ENCODE measurements at regions not wholly inside any gene's neighbourhood (a gene's known extent, or its start where the extent isn't known, plus 50 kb on each side); places are given as distances from the start of the nearest gene placed in this dataset.

- DNase-seq: peak in 1 of 3 donors; percentile 19
- 95% methylated on average over 7 of the region's 7 CpGs for WGBS, 2 donors
- ATAC-seq (ENCODE audit: insufficient read depth, low FRiP score): no peak
- Histone ChIP-seq H3K9ac (ENCODE audit: insufficient read depth in 1 of 2, low read length in 2 of 2) (no peak overlapping the region), H3K9me3 (ENCODE audit: control insufficient read depth in 4 of 4, insufficient read depth in 3 of 4, low read length in 3 of 4) (no peaks in the 10 kb centered on the region), H3K4me1 (ENCODE audit: control insufficient read depth in 5 of 5, insufficient read depth in 5 of 5, low read length in 5 of 5) (peaks cover 0 to 34% (median 4%) of the 10 kb centered on the region in 5 donors), H3K27ac (ENCODE audit: low read depth in 1 of 2, low read length in 1 of 2) (no peak overlapping the region), H3K4me3 (no peak overlapping the region), H3K27me3 (ENCODE audit: control insufficient read depth in 3 of 3, insufficient read depth in 3 of 3, low read length in 2 of 3) (no peaks in the 10 kb centered on the region), H3K36me3 (ENCODE audit: control insufficient read depth in 4 of 4, insufficient read depth in 4 of 4, low read length in 4 of 4) (no peaks in the 10 kb centered on the region)
- TF ChIP-seq CTCF (IDR thresholded peaks at IDR 0.05; ENCODE audit: control extremely low read depth, extremely low read depth): no peak
Observed at GRCh38 chr6:40721271-40721952, 134.2 kb upstream of the LRFN2 start.

GRCh38 chr6:40720375-40720748 is 133.2 kb upstream of the LRFN2 start:
- Histone ChIP-seq H3K27me3 (ENCODE audit: control insufficient read depth in 3 of 3, insufficient read depth in 3 of 3, low read length in 2 of 3) (no peaks in the 10 kb centered on the region), H3K9me3 (ENCODE audit: control insufficient read depth in 4 of 4, insufficient read depth in 3 of 4, low read length in 3 of 4) (no peaks in the 10 kb centered on the region), H3K4me1 (ENCODE audit: control insufficient read depth in 5 of 5, insufficient read depth in 5 of 5, low read length in 5 of 5) (peaks cover 0 to 40% (median 4%) of the 10 kb centered on the region in 5 donors), H3K9ac (ENCODE audit: insufficient read depth in 1 of 2, low read length in 2 of 2) (no peak overlapping the region), H3K36me3 (ENCODE audit: control insufficient read depth in 4 of 4, insufficient read depth in 4 of 4, low read length in 4 of 4) (no peaks in the 10 kb centered on the region), H3K27ac (ENCODE audit: low read depth in 1 of 2, low read length in 1 of 2) (no peak overlapping the region), H3K4me3 (no peak overlapping the region)
- DNase-seq (no peak), ATAC-seq (ENCODE audit: insufficient read depth, low FRiP score) (no peak)
- WGBS, 2 donors: 6 to 50% methylated on average over 2 of the region's 2 CpGs
- no peak for TF ChIP-seq CTCF (IDR thresholded peaks at IDR 0.05; ENCODE audit: control extremely low read depth, extremely low read depth)

- no peak for TF ChIP-seq CTCF (IDR thresholded peaks at IDR 0.05; ENCODE audit: control extremely low read depth, extremely low read depth)
- Histone ChIP-seq H3K36me3 (ENCODE audit: control insufficient read depth in 4 of 4, insufficient read depth in 4 of 4, low read length in 4 of 4) (no peaks in the 10 kb centered on the region), H3K4me1 (ENCODE audit: control insufficient read depth in 5 of 5, insufficient read depth in 5 of 5, low read length in 5 of 5) (peaks cover 0 to 45% (median 4%) of the 10 kb centered on the region in 5 donors), H3K9ac (ENCODE audit: insufficient read depth in 1 of 2, low read length in 2 of 2) (peak overlapping the region in 1 of 2 donors; percentile 46), H3K4me3 (no peak overlapping the region), H3K9me3 (ENCODE audit: control insufficient read depth in 4 of 4, insufficient read depth in 3 of 4, low read length in 3 of 4) (no peaks in the 10 kb centered on the region), H3K27ac (ENCODE audit: low read depth in 1 of 2, low read length in 1 of 2) (peak overlapping the region in 1 of 2 donors; percentile 33), H3K27me3 (ENCODE audit: control insufficient read depth in 3 of 3, insufficient read depth in 3 of 3, low read length in 2 of 3) (no peaks in the 10 kb centered on the region)
- WGBS, 2 donors: 29 to 37% methylated on average over 7 of the region's 7 CpGs
- ATAC-seq (ENCODE audit: insufficient read depth, low FRiP score) (peak; percentile 60), DNase-seq (peak; percentile 29 to 74 (median 64))
Observed at GRCh38 chr6:40719671-40720374, 132.7 kb upstream of the LRFN2 start.
